Glomerular visceral epithelial cell (primary cell): ENCODE measurements at regions not wholly inside any gene's neighbourhood (a gene's known extent, or its start where the extent isn't known, plus 50 kb on each side); places are given as distances from the start of the nearest gene placed in this dataset.
"Not testable (repeated sequence)": the region's sequence is repeated elsewhere in the genome, so short reads cannot be mapped to it uniquely, and the experiment has no call there.

Experiments used
- DNase-seq: peaks from one replicate; pipeline ENCODE4 v3.0.0-alpha.2; 2016; ENCODE audit errors: extremely low spot score

- DNase-seq, result not testable (repeated sequence)
Observed at GRCh38 chr2:110335415-110336049, 123.2 kb upstream of the MTLN start.

- DNase-seq, result not testable (repeated sequence)
Observed at GRCh38 chr2:110333114-110334095, 121.1 kb upstream of the MTLN start.

- DNase-seq, result not testable (repeated sequence)
Observed at GRCh38 chr2:110331625-110332024, 119.3 kb upstream of the MTLN start.

GRCh38 chr2:110329760-110330159 lies 117.4 kb upstream of the MTLN start:
- DNase-seq, result not testable (repeated sequence)

GRCh38 chr2:110329158-110329557 lies 116.8 kb upstream of the MTLN start:
- DNase-seq, result not testable (repeated sequence)

- peak; percentile 0 for DNase-seq
Observed at GRCh38 chr2:110328677-110329076, 116.3 kb upstream of the MTLN start.

- not testable (repeated sequence) for DNase-seq
Observed at GRCh38 chr2:110323832-110324231, 111.5 kb upstream of the MTLN start.

- DNase-seq, result not testable (repeated sequence)
Observed at GRCh38 chr2:110322535-110322934, 110.2 kb upstream of the MTLN start.

- DNase-seq, result not testable (repeated sequence)
Observed at GRCh38 chr2:110320834-110321563, 108.7 kb upstream of the MTLN start.

- not testable (repeated sequence) for DNase-seq
Observed at GRCh38 chr2:110318898-110319297, 106.6 kb upstream of the MTLN start.

GRCh38 chr2:110317377-110317776 lies 105.0 kb upstream of the MTLN start:
- not testable (repeated sequence) for DNase-seq

GRCh38 chr2:110316051-110316865 lies 103.9 kb upstream of the MTLN start:
- DNase-seq, result not testable (repeated sequence)

GRCh38 chr2:110315054-110315820 lies 102.9 kb upstream of the MTLN start:
- not testable (repeated sequence) for DNase-seq

GRCh38 chr2:110314472-110314871 lies 102.1 kb upstream of the MTLN start:
- not testable (repeated sequence) for DNase-seq

GRCh38 chr2:110313032-110313431 lies 100.7 kb upstream of the MTLN start:
- not testable (repeated sequence) for DNase-seq

GRCh38 chr2:110311713-110312444 lies 99.5 kb upstream of the MTLN start:
- DNase-seq, result not testable (repeated sequence)

- not testable (repeated sequence) for DNase-seq
Observed at GRCh38 chr2:110310988-110311475, 98.7 kb upstream of the MTLN start.

GRCh38 chr2:110308728-110309127 lies 96.4 kb upstream of the MTLN start:
- not testable (repeated sequence) for DNase-seq

GRCh38 chr2:110292807-110293206 lies 80.5 kb upstream of the MTLN start:
- not testable (repeated sequence) for DNase-seq
